Peyer's patch (tissue), 4 donors: ENCODE measurements at regions not wholly inside any gene's neighbourhood (a gene's known extent, or its start where the extent isn't known, plus 50 kb on each side); places are given as distances from the start of the nearest gene placed in this dataset.

Experiments used
- CTCF ChIP-seq, 6 experiments: fragments of 450-650 bp in 4 of 6; fragments of 200-600 bp in 2 of 6; sonication (generic) in 1 of 6; IDR thresholded peaks; one replicate each; pipeline ENCODE4 v1.5.1; 2017 to 2019; ENCODE audit warnings: antibody characterized with exemption in 6 of 6, mild to moderate bottlenecking in 3 of 6, moderate library complexity in 1 of 6
- POLR2A ChIP-seq, 2 donors: fragments of 450-650 bp; IDR thresholded peaks; one replicate each; pipeline ENCODE4 v1.5.1; 2017; ENCODE audit warnings: antibody characterized with exemption in 2 of 2, mild to moderate bottlenecking in 2 of 2, moderate library complexity in 2 of 2

GRCh38 chrX:45850197-45850774 is 649.6 kb upstream of the DIPK2B start:
- TF ChIP-seq CTCF (IDR thresholded peaks at IDR 0.05) (no peak), POLR2A (IDR thresholded peaks at IDR 0.05) (no peak)
